ENCODE measurements at regions not wholly inside any gene's neighbourhood (a gene's known extent, or its start where the extent isn't known, plus 50 kb on each side); places are given as distances from the start of the nearest gene placed in this dataset.

GRCh38 chr15:39400821-39401550, 179.9 kb upstream of the THBS1 start:
- TF ChIP-seq CTCF (IDR thresholded peaks at IDR 0.05), result no peak
- TF ChIP-seq SIN3A (IDR thresholded peaks at IDR 0.05; ENCODE audit: borderline replicate concordance, low read depth, low read length), result no peak
- no peak for TF ChIP-seq REST (IDR thresholded peaks at IDR 0.05; ENCODE audit: low read depth, low read length)
- no peak for TF ChIP-seq USF1 (IDR thresholded peaks at IDR 0.05; ENCODE audit: borderline replicate concordance, low read depth)
- TF ChIP-seq POLR2AphosphoS5 (IDR thresholded peaks at IDR 0.05; ENCODE audit: low read depth, low read length), result no peak
- TF ChIP-seq RCOR1 (IDR thresholded peaks at IDR 0.05; ENCODE audit: low read length), result no peak
- no peak for TF ChIP-seq ZBTB33 (IDR thresholded peaks at IDR 0.05; ENCODE audit: borderline replicate concordance, low read depth)

Measured in SK-N-SH (cell line).